ENCODE measurements at regions not wholly inside any gene's neighbourhood (a gene's known extent, or its start where the extent isn't known, plus 50 kb on each side); places are given as distances from the start of the nearest gene placed in this dataset.

DNA sequence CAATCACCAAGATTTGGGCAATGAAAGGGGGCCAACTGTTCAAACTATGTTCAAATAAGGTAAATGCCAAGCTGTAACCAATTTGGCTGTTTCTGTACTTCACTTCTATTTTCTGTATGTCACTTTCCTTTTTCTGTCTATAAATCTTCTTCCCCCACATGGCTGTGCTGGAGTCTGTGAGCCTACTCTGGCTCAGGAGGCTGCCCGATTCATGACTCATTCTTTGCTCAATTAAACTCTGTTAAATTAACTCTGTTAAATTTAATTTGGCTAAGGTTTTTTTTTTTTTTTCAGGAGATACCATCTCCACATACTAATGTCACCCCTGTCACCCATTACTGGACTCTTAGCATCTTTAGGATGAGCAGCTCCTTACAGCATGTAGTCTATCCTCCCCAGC, 178.8 kb upstream of the TWIST2 start:
- TF ChIP-seq TCF7L2 (IDR thresholded peaks at IDR 0.05; ENCODE audit: low read depth, low read length) (no peak), POLR2AphosphoS5 (IDR thresholded peaks at IDR 0.05; ENCODE audit: low read depth, low read length) (no peak), SIN3A (IDR thresholded peaks at IDR 0.05; ENCODE audit: borderline replicate concordance, insufficient read depth, low read depth, low read length) (no peak)
- TF ChIP-seq, protein P1, sequence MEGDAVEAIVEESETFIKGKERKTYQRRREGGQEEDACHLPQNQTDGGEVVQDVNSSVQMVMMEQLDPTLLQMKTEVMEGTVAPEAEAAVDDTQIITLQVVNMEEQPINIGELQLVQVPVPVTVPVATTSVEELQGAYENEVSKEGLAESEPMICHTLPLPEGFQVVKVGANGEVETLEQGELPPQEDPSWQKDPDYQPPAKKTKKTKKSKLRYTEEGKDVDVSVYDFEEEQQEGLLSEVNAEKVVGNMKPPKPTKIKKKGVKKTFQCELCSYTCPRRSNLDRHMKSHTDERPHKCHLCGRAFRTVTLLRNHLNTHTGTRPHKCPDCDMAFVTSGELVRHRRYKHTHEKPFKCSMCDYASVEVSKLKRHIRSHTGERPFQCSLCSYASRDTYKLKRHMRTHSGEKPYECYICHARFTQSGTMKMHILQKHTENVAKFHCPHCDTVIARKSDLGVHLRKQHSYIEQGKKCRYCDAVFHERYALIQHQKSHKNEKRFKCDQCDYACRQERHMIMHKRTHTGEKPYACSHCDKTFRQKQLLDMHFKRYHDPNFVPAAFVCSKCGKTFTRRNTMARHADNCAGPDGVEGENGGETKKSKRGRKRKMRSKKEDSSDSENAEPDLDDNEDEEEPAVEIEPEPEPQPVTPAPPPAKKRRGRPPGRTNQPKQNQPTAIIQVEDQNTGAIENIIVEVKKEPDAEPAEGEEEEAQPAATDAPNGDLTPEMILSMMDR (IDR thresholded peaks at IDR 0.05): no peak
- TF ChIP-seq, protein P2, sequence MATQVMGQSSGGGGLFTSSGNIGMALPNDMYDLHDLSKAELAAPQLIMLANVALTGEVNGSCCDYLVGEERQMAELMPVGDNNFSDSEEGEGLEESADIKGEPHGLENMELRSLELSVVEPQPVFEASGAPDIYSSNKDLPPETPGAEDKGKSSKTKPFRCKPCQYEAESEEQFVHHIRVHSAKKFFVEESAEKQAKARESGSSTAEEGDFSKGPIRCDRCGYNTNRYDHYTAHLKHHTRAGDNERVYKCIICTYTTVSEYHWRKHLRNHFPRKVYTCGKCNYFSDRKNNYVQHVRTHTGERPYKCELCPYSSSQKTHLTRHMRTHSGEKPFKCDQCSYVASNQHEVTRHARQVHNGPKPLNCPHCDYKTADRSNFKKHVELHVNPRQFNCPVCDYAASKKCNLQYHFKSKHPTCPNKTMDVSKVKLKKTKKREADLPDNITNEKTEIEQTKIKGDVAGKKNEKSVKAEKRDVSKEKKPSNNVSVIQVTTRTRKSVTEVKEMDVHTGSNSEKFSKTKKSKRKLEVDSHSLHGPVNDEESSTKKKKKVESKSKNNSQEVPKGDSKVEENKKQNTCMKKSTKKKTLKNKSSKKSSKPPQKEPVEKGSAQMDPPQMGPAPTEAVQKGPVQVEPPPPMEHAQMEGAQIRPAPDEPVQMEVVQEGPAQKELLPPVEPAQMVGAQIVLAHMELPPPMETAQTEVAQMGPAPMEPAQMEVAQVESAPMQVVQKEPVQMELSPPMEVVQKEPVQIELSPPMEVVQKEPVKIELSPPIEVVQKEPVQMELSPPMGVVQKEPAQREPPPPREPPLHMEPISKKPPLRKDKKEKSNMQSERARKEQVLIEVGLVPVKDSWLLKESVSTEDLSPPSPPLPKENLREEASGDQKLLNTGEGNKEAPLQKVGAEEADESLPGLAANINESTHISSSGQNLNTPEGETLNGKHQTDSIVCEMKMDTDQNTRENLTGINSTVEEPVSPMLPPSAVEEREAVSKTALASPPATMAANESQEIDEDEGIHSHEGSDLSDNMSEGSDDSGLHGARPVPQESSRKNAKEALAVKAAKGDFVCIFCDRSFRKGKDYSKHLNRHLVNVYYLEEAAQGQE (IDR thresholded peaks at IDR 0.05; ENCODE audit: insufficient read depth in 1 of 2, low read depth in 2 of 2, low read length in 1 of 2): no peak
